ENCODE measurements at regions not wholly inside any gene's neighbourhood (a gene's known extent, or its start where the extent isn't known, plus 50 kb on each side); places are given as distances from the start of the nearest gene placed in this dataset.

GRCh38 chr1:87250336-87250735, 78.3 kb upstream of the LMO4 start (continued):
- TF ChIP-seq DNMT1 (IDR thresholded peaks at IDR 0.05): no peak
- no peak for TF ChIP-seq NEUROD1 (IDR thresholded peaks at IDR 0.05; ENCODE audit: borderline replicate concordance, low read depth, low read length, partially characterized antibody)
- no peak for TF ChIP-seq CXXC5 (CRISPR knock-in tag; IDR thresholded peaks at IDR 0.05)
- TF ChIP-seq ZKSCAN3 (CRISPR knock-in tag; IDR thresholded peaks at IDR 0.05): no peak
- no peak for TF ChIP-seq NRF1 (conservative IDR thresholded peaks at IDR 0.05 in 1 of 2, IDR thresholded peaks at IDR 0.05 in 1 of 2)
- TF ChIP-seq BACH1 (tag; IDR thresholded peaks at IDR 0.05): no peak
- TF ChIP-seq ZEB2 (IDR thresholded peaks at IDR 0.05): no peak
- no peak for TF ChIP-seq TAF9B (IDR thresholded peaks at IDR 0.05; ENCODE audit: partially characterized antibody)

- WGBS (ENCODE audit: insufficient coverage, low coverage, missing lambda C conversion rate): 0% methylated on average over 2 of the region's 2 CpGs
- Histone ChIP-seq H3K4me2 (ENCODE audit: insufficient read depth, low read length) (no peak overlapping the region), H3K27me3 (ENCODE audit: control insufficient read depth in 2 of 2, insufficient read depth in 2 of 2, low read length in 2 of 2) (no peaks in the 10 kb centered on the region), H2AFZ (ENCODE audit: low read depth, low read length) (no peak overlapping the region), H3K27ac (ENCODE audit: extremely low read depth, low read depth, low read length) (no peak overlapping the region), H3K4me1 (replicated peaks in 1 of 2; ENCODE audit: control insufficient read depth in 2 of 2, insufficient read depth in 2 of 2, low read length in 2 of 2) (no peaks in the 10 kb centered on the region), H3K36me3 (ENCODE audit: control insufficient read depth, insufficient read depth, low read length) (no peaks in the 10 kb centered on the region), H3K79me2 (ENCODE audit: control insufficient read depth, insufficient read depth, low read length) (no peaks in the 10 kb centered on the region), H3K9me3 (replicated peaks; ENCODE audit: control insufficient read depth, insufficient read depth, low read depth, low read length) (no peaks in the 10 kb centered on the region), H3K4me3 (no peak overlapping the region), H3K9me1 (ENCODE audit: control insufficient read depth, insufficient read depth, low read length) (no peaks in the 10 kb centered on the region), H3K9ac (ENCODE audit: insufficient read depth in 1 of 2, low read depth in 2 of 2, low read length in 2 of 2) (no peak overlapping the region), H4K20me1 (replicated peaks; ENCODE audit: control insufficient read depth, insufficient read depth, low read length) (no peaks in the 10 kb centered on the region)
- ATAC-seq (no peak), DNase-seq (ENCODE audit: extremely low read depth in 1 of 4, low spot score in 3 of 4) (no peak), FAIRE-seq (no peak)
- ChIA-PET CTCF (ENCODE audit: low intra/inter-chr PET ratio) (interaction anchor here (0.6 kb wide), 1 partner anchor 22 kb away, joined by 3 read pairs; no protein-coding TSS in a partner anchor), POLR2A (interaction anchor here (0.7 kb wide), 1 partner anchor 1263 kb away, joined by 3 read pairs; no protein-coding TSS in a partner anchor)
- BruUV-seq (replicated peaks): no TSS peak
- intact Hi-C loops (cut with micrococcal nuclease) (no loop called here), in situ Hi-C loops (cut with MboI) (no loop called here)
- TF ChIP-seq THAP7 (CRISPR knock-in tag; IDR thresholded peaks at IDR 0.05): no peak
- no peak for TF ChIP-seq SIN3A (IDR thresholded peaks at IDR 0.05; ENCODE audit: borderline replicate concordance in 2 of 2, control insufficient read depth in 1 of 2, low read depth in 2 of 2, low read length in 2 of 2)
- TF ChIP-seq ZNF23 (CRISPR knock-in tag; IDR thresholded peaks at IDR 0.05): no peak
- no peak for TF ChIP-seq FOSL1 (tag; conservative IDR thresholded peaks at IDR 0.05)
- no peak for TF ChIP-seq ZBTB1 (CRISPR knock-in tag; IDR thresholded peaks at IDR 0.05; ENCODE audit: borderline replicate concordance, low read depth)
- TF ChIP-seq ETS2 (tag; IDR thresholded peaks at IDR 0.05; ENCODE audit: borderline replicate concordance, poor library complexity, severe bottlenecking): no peak
- TF ChIP-seq ZNF639 (CRISPR knock-in tag; conservative IDR thresholded peaks at IDR 0.05 in 1 of 2, IDR thresholded peaks at IDR 0.05 in 1 of 2): no peak
Measured at GRCh38 chr1:87252406-87252805, 76.3 kb upstream of the LMO4 start.
